ENCODE measurements at regions not wholly inside any gene's neighbourhood (a gene's known extent, or its start where the extent isn't known, plus 50 kb on each side); places are given as distances from the start of the nearest gene placed in this dataset.

GRCh38 chr13:111854403-111854802 lies 212.5 kb upstream of the SOX1 start:
- Histone ChIP-seq H3K4me3 (no peak overlapping the region), H3K36me3 (no peaks in the 10 kb centered on the region), H3K4me1 (no peaks in the 10 kb centered on the region), H3K27me3 (peaks cover 59% of the 10 kb centered on the region), H3K9me3 (no peaks in the 10 kb centered on the region), H3K27ac (no peak overlapping the region)
- ATAC-seq: no peak
- TF ChIP-seq POLR2A (IDR thresholded peaks at IDR 0.05) (no peak), EP300 (IDR thresholded peaks at IDR 0.05) (no peak), CTCF (IDR thresholded peaks at IDR 0.05) (no peak), POLR2AphosphoS5 (IDR thresholded peaks at IDR 0.05) (no peak)
- WGBS, 2 donors (ENCODE audit: low coverage in 1 of 2): 67 to 100% methylated on average over 1 to 7 of the region's 13 CpGs

- whole genome bisulfite sequencing, 2 donors (ENCODE audit: low coverage in 1 of 2): 100% methylated on average over 3 of the region's 8 CpGs; no CpG with 5 or more reads in 1 of the 2 donors
- H3K27me3 ChIP-seq: peaks cover 53% of the 10 kb centered on the region
- no peaks in the 10 kb centered on the region for H3K9me3 ChIP-seq
- ATAC-seq: no peak
- no peaks in the 10 kb centered on the region for H3K36me3 ChIP-seq
- H3K4me3 ChIP-seq: no peak overlapping the region
- H3K4me1 ChIP-seq: no peaks in the 10 kb centered on the region
- no peak overlapping the region for H3K27ac ChIP-seq
- TF ChIP-seq EP300 (IDR thresholded peaks at IDR 0.05) (no peak), POLR2AphosphoS5 (IDR thresholded peaks at IDR 0.05) (no peak), CTCF (IDR thresholded peaks at IDR 0.05) (no peak), POLR2A (IDR thresholded peaks at IDR 0.05) (no peak)
These were observed 211.8 kb upstream of the SOX1 start for GRCh38 chr13:111855191-111855590.

GRCh38 chr13:111855786-111856185 lies 211.2 kb upstream of the SOX1 start:
- Histone ChIP-seq H3K4me3 (no peak overlapping the region), H3K36me3 (no peaks in the 10 kb centered on the region), H3K27me3 (peaks cover 47% of the 10 kb centered on the region), H3K9me3 (peaks cover 0 to 5% (median 0%) of the 10 kb centered on the region in 3 donors), H3K4me1 (no peaks in the 10 kb centered on the region), H3K27ac (no peak overlapping the region)
- WGBS, 2 donors (ENCODE audit: low coverage in 1 of 2): 91 to 100% methylated on average over 3 to 4 of the region's 8 CpGs
- no peak for ATAC-seq
- no peak for TF ChIP-seq POLR2AphosphoS5 (IDR thresholded peaks at IDR 0.05)
- TF ChIP-seq POLR2A (IDR thresholded peaks at IDR 0.05): no peak
- no peak for TF ChIP-seq EP300 (IDR thresholded peaks at IDR 0.05)
- TF ChIP-seq CTCF (IDR thresholded peaks at IDR 0.05): no peak

GRCh38 chr13:111856571-111856970 lies 210.4 kb upstream of the SOX1 start:
- H3K36me3 ChIP-seq: no peaks in the 10 kb centered on the region
- peaks cover 44% of the 10 kb centered on the region for H3K27me3 ChIP-seq
- no peak for ATAC-seq
- H3K9me3 ChIP-seq: peaks cover 0 to 9% (median 0%) of the 10 kb centered on the region in 3 donors
- WGBS, 2 donors (ENCODE audit: low coverage in 1 of 2): 80% methylated on average over 1 of the region's 11 CpGs; no CpG with 5 or more reads in 1 of the 2 donors
- no peaks in the 10 kb centered on the region for H3K4me1 ChIP-seq
- H3K4me3 ChIP-seq: no peak overlapping the region
- TF ChIP-seq EP300 (IDR thresholded peaks at IDR 0.05): no peak
- TF ChIP-seq POLR2A (IDR thresholded peaks at IDR 0.05): no peak
- H3K27ac ChIP-seq: no peak overlapping the region

- no peaks in the 10 kb centered on the region for H3K4me1 ChIP-seq
- peaks cover 0 to 14% (median 0%) of the 10 kb centered on the region in 3 donors for H3K9me3 ChIP-seq
- WGBS, 2 donors (ENCODE audit: low coverage in 1 of 2): 78 to 94% methylated on average over 2 to 6 of the region's 18 CpGs
- H3K36me3 ChIP-seq: no peaks in the 10 kb centered on the region
- no peak for TF ChIP-seq CTCF (IDR thresholded peaks at IDR 0.05)
- TF ChIP-seq POLR2AphosphoS5 (IDR thresholded peaks at IDR 0.05): no peak
- no peak for TF ChIP-seq EP300 (IDR thresholded peaks at IDR 0.05)
- no peak for TF ChIP-seq POLR2A (IDR thresholded peaks at IDR 0.05)
- H3K27me3 ChIP-seq: peaks cover 37% of the 10 kb centered on the region
- no peak overlapping the region for H3K27ac ChIP-seq
- no peak for ATAC-seq
- H3K4me3 ChIP-seq: no peak overlapping the region
These were observed 209.6 kb upstream of the SOX1 start for GRCh38 chr13:111857336-111857735.

Data from gastroesophageal sphincter (tissue), 4 donors.